Mesenchymal stem cell (in vitro differentiated cells and primary cell): ENCODE measurements at regions not wholly inside any gene's neighbourhood (a gene's known extent, or its start where the extent isn't known, plus 50 kb on each side); places are given as distances from the start of the nearest gene placed in this dataset.
"Not testable (repeated sequence)": the region's sequence is repeated elsewhere in the genome, so short reads cannot be mapped to it uniquely, and the experiment has no call there.

Experiments
- DNase-seq: peaks from one replicate; pipeline ENCODE4 v3.0.0-alpha.2; 2013
- H2AFZ ChIP-seq: one replicate; pipeline ENCODE4 v1.6.1; 2013; ENCODE audit warnings: low read depth, mild to moderate bottlenecking, control low read depth, inconsistent platforms, low read length, moderate library complexity
- H2AK5ac ChIP-seq: 2 replicates; pipeline ENCODE4 v1.6.1; 2013; ENCODE audit warnings: low read length, moderate library complexity, mild to moderate bottlenecking, inconsistent platforms; ENCODE audit not compliant: severe bottlenecking
- H2BK120ac ChIP-seq: one replicate; pipeline ENCODE4 v1.6.1; 2013; ENCODE audit warnings: low read depth, mild to moderate bottlenecking, inconsistent platforms, low read length, moderate library complexity
- H2BK12ac ChIP-seq, 2 experiments: one replicate each; pipeline ENCODE4 v1.6.1; 2013; ENCODE audit warnings: inconsistent platforms in 2 of 2, low read length in 2 of 2, mild to moderate bottlenecking in 2 of 2, moderate library complexity in 2 of 2, control low read depth in 1 of 2
- H2BK15ac ChIP-seq: one replicate; pipeline ENCODE4 v1.6.1; 2013; ENCODE audit warnings: mild to moderate bottlenecking, low read depth, inconsistent platforms; ENCODE audit not compliant: poor library complexity, severe bottlenecking
- H2BK5ac ChIP-seq: 2 replicates; pipeline ENCODE4 v1.6.1; 2013; ENCODE audit warnings: low read depth, mild to moderate bottlenecking, low read length, control low read depth, inconsistent platforms; ENCODE audit not compliant: poor library complexity, severe bottlenecking
- H3K14ac ChIP-seq, 2 experiments: one replicate each; pipeline ENCODE4 v1.6.1; 2013; ENCODE audit warnings: inconsistent platforms in 2 of 2, low read length in 2 of 2, control low read depth in 1 of 2, mild to moderate bottlenecking in 1 of 2, moderate library complexity in 1 of 2
- H3K18ac ChIP-seq, 2 experiments: one replicate each; pipeline ENCODE4 v1.6.1; 2013; ENCODE audit warnings: inconsistent platforms in 2 of 2, low read length in 2 of 2, control low read depth in 1 of 2, low read depth in 1 of 2, mild to moderate bottlenecking in 1 of 2
- H3K23ac ChIP-seq, 2 experiments: one replicate each; pipeline ENCODE4 v1.6.1; 2013; ENCODE audit warnings: inconsistent platforms in 2 of 2, low read length in 2 of 2, mild to moderate bottlenecking in 2 of 2, moderate library complexity in 2 of 2, control low read depth in 1 of 2
- H3K27ac ChIP-seq: 2 replicates; pipeline ENCODE4 v1.5.1; 2013; ENCODE audit warnings: mild to moderate bottlenecking, moderate library complexity, low read length, control low read depth, inconsistent platforms; ENCODE audit not compliant: poor library complexity, severe bottlenecking
- H3K27me3 ChIP-seq, 2 experiments: 2 replicates each; pipeline versions ENCODE4 v1.6.1 to v1.7.0; 2013; ENCODE audit warnings: low read length in 2 of 2, mild to moderate bottlenecking in 2 of 2, moderate library complexity in 2 of 2, control low read depth in 1 of 2, inconsistent platforms in 1 of 2; ENCODE audit not compliant: control insufficient read depth in 1 of 2, insufficient read depth in 1 of 2
- H3K36me3 ChIP-seq, 2 experiments: 2 replicates each; pipeline versions ENCODE4 v1.6.1 to v1.7.0; 2013; ENCODE audit warnings: low read length in 2 of 2, control low read depth in 1 of 2, inconsistent platforms in 1 of 2, low read depth in 1 of 2, mild to moderate bottlenecking in 1 of 2; ENCODE audit not compliant: insufficient read depth in 2 of 2, control insufficient read depth in 1 of 2
- H3K4ac ChIP-seq, 2 experiments: one replicate each; pipeline ENCODE4 v1.6.1; 2013; ENCODE audit warnings: inconsistent platforms in 2 of 2, low read length in 2 of 2, mild to moderate bottlenecking in 2 of 2, moderate library complexity in 2 of 2, control low read depth in 1 of 2, low read depth in 1 of 2
- H3K4me1 ChIP-seq: 2 replicates; pipeline ENCODE4 v1.6.1; 2013; ENCODE audit warnings: low read depth, low read length, control low read depth; ENCODE audit not compliant: control insufficient read depth, insufficient read depth
- H3K4me2 ChIP-seq: 2 replicates; pipeline ENCODE4 v1.6.1; 2013; ENCODE audit warnings: low read length, mild to moderate bottlenecking, inconsistent platforms; ENCODE audit not compliant: poor library complexity, severe bottlenecking
- H3K4me3 ChIP-seq, 2 experiments: 2 replicates each; pipeline versions ENCODE4 v1.5.1 to v1.7.0; 2013; ENCODE audit warnings: low read length in 2 of 2, mild to moderate bottlenecking in 2 of 2, control low read depth in 1 of 2, low read depth in 1 of 2; ENCODE audit not compliant: insufficient read depth in 1 of 2
- H3K79me1 ChIP-seq: replicated peaks from 2 replicates; pipeline ENCODE4 v1.6.1; 2013; ENCODE audit warnings: mild to moderate bottlenecking, control low read depth, low read length, inconsistent platforms; ENCODE audit not compliant: poor library complexity, severe bottlenecking
- H3K9ac ChIP-seq: 2 replicates; pipeline ENCODE4 v1.7.0; 2013; ENCODE audit warnings: mild to moderate bottlenecking, low read length, moderate library complexity
- H3K9me3 ChIP-seq: 2 replicates; pipeline ENCODE4 v1.7.0; 2013; ENCODE audit warnings: mild to moderate bottlenecking, low read length; ENCODE audit not compliant: control insufficient read depth
- H4K8ac ChIP-seq: one replicate; pipeline ENCODE4 v1.6.1; 2013; ENCODE audit warnings: inconsistent platforms, mild to moderate bottlenecking, low read length, moderate library complexity
- H4K91ac ChIP-seq: one replicate; pipeline ENCODE4 v1.6.1; 2013; ENCODE audit warnings: mild to moderate bottlenecking, low read length, inconsistent platforms
- WGBS: methylation state at CpG from one replicate; pipeline ENCODE4 v1.1.7; 2013; ENCODE audit warnings: mixed read lengths; 5-methylcytosine and 5-hydroxymethylcytosine counted together

- H3K4ac ChIP-seq: no peak overlapping the region
- peaks cover 0 to 3% of the 10 kb centered on the region in 2 experiments for H3K36me3 ChIP-seq
- peaks cover 5% of the 10 kb centered on the region for H3K9me3 ChIP-seq
- no peak overlapping the region for H2AK5ac ChIP-seq
- no peaks in the 10 kb centered on the region for H3K27me3 ChIP-seq
- H2BK15ac ChIP-seq: no peak overlapping the region
- H3K18ac ChIP-seq: peak overlapping the region in 1 of 2 experiments; percentile 67
- peak overlapping the region; percentile 40 for H3K9ac ChIP-seq
- H3K79me1 ChIP-seq: no peaks in the 10 kb centered on the region
- no peak overlapping the region for H4K8ac ChIP-seq
- no peak overlapping the region for H2BK120ac ChIP-seq
- peaks cover 22% of the 10 kb centered on the region for H3K4me1 ChIP-seq
- H3K27ac ChIP-seq: peak overlapping the region; percentile 1
- no peak overlapping the region for H3K14ac ChIP-seq
- DNase-seq: peak; percentile 10
- no peak overlapping the region for H4K91ac ChIP-seq
- no peak overlapping the region for H2AFZ ChIP-seq
- no peak overlapping the region for H2BK5ac ChIP-seq
- H3K23ac ChIP-seq: no peak overlapping the region
- H2BK12ac ChIP-seq: peak overlapping the region in 1 of 2 experiments; percentile 17
- H3K4me2 ChIP-seq: no peak overlapping the region
- peak overlapping the region in 1 of 2 experiments; percentile 13 for H3K4me3 ChIP-seq
- WGBS: 80% methylated on average over 4 of the region's 5 CpGs
Observed at GRCh38 chr6:110541701-110542309, 65.4 kb upstream of the SLC22A16 start.

GRCh38 chr6:110539277-110540019, 63.0 kb upstream of the SLC22A16 start:
- H3K79me1 ChIP-seq, H3K4ac ChIP-seq, H3K9ac ChIP-seq, H3K4me2 ChIP-seq, H3K27ac ChIP-seq, H3K36me3 ChIP-seq, DNase-seq, H2BK12ac ChIP-seq, H2BK120ac ChIP-seq, H4K91ac ChIP-seq, H2AK5ac ChIP-seq, H2BK15ac ChIP-seq, H4K8ac ChIP-seq, H3K14ac ChIP-seq, H2BK5ac ChIP-seq, H3K27me3 ChIP-seq, H3K23ac ChIP-seq, H2AFZ ChIP-seq, H3K9me3 ChIP-seq, H3K4me3 ChIP-seq, H3K18ac ChIP-seq: not testable (repeated sequence)
- H3K4me1 ChIP-seq: peaks cover 21% of the 10 kb centered on the region
- 100% methylated on average over 3 of the region's 4 CpGs for WGBS

- H2AK5ac ChIP-seq: peak overlapping the region; percentile 71
- H3K23ac ChIP-seq: no peak overlapping the region
- DNase-seq: no peak
- no peaks in the 10 kb centered on the region for H3K79me1 ChIP-seq
- H3K27ac ChIP-seq: peak overlapping the region; percentile 22
- H3K14ac ChIP-seq: no peak overlapping the region
- H3K4me3 ChIP-seq: no peak overlapping the region
- H3K9me3 ChIP-seq: no peaks in the 10 kb centered on the region
- H3K4ac ChIP-seq: peak overlapping the region in 1 of 2 experiments; percentile 10
- H3K36me3 ChIP-seq: no peaks in the 10 kb centered on the region
- no peak overlapping the region for H3K9ac ChIP-seq
- H2BK120ac ChIP-seq: peak overlapping the region; percentile 38
- peak overlapping the region; percentile 5 for H4K91ac ChIP-seq
- peak overlapping the region; percentile 2 for H4K8ac ChIP-seq
- H3K18ac ChIP-seq: peak overlapping the region in 1 of 2 experiments; percentile 84
- peak overlapping the region; percentile 67 to 83 for H2BK12ac ChIP-seq
- H3K27me3 ChIP-seq: no peaks in the 10 kb centered on the region
- H3K4me1 ChIP-seq: peaks cover 17% of the 10 kb centered on the region
- H2BK5ac ChIP-seq: peak overlapping the region; percentile 81
- H2AFZ ChIP-seq: peak overlapping the region; percentile 0
- 96% methylated on average over 4 of the region's 5 CpGs for WGBS
- no peak overlapping the region for H3K4me2 ChIP-seq
- H2BK15ac ChIP-seq: no peak overlapping the region
Observed at GRCh38 chr6:110538416-110539160, 62.2 kb upstream of the SLC22A16 start.
